Prostate gland (tissue), 2 donors: ENCODE measurements at regions not wholly inside any gene's neighbourhood (a gene's known extent, or its start where the extent isn't known, plus 50 kb on each side); places are given as distances from the start of the nearest gene placed in this dataset.

ENCODE experiments used
- POLR2A ChIP-seq: fragments of 450-650 bp; IDR thresholded peaks from one replicate; pipeline ENCODE4 v1.6.1; 2016; ENCODE audit warnings: antibody characterized with exemption, mild to moderate bottlenecking
- POLR2AphosphoS5 ChIP-seq: sonication (generic); formaldehyde crosslinking; IDR thresholded peaks from one replicate; pipeline ENCODE4 v1.6.1; 2017; ENCODE audit warnings: antibody characterized with exemption
- TF ChIP-seq, protein P1 (sequence below), 4 experiments: fragments of 200-600 bp in 2 of 4; fragments of 450-650 bp in 2 of 4; sonication (generic) in 2 of 4; IDR thresholded peaks; 1 replicate in 3 of 4; 2 replicates in 1 of 4; pipeline ENCODE4 v1.5.1; 2016 to 2019; ENCODE audit warnings: antibody characterized with exemption in 4 of 4, mild to moderate bottlenecking in 2 of 4, moderate library complexity in 2 of 4

DNA sequence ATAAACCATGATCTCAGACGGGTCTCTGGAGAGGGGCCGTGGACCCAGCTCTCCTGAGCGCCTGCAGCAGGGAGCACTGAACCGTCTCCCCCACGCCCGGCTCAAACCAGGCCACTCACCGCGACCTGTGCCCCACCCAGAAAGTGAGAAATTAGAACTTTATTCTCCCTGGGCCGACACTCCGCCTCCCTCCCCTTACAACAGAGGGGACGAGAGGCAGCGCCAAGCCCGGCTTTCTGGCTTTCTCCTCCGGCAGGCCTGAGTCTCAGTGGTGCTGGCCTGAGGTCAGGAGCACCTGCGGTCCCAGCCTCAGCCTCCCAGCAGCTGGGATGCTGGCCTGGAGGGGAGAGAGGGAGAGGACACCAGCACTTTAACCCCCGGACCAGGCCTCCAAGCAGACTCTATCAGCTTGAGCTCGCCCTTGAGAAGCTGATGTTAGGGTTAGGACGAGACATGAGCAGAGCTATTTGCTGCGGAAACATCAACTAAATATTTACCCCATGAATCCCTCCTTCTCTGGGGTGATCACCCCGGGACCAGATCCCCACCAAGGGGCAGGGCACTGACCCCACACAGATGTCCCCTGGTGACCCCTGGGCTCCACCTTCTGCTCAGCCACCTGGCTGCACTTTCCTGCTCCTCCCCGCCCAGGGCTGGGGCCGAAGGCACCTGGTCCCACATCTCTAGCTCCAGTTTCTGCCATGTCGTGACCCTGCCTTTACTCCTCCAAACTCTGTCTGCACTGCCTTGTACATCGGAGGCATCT, 856.3 kb upstream of the SALL3 start:
- TF ChIP-seq, protein P1, sequence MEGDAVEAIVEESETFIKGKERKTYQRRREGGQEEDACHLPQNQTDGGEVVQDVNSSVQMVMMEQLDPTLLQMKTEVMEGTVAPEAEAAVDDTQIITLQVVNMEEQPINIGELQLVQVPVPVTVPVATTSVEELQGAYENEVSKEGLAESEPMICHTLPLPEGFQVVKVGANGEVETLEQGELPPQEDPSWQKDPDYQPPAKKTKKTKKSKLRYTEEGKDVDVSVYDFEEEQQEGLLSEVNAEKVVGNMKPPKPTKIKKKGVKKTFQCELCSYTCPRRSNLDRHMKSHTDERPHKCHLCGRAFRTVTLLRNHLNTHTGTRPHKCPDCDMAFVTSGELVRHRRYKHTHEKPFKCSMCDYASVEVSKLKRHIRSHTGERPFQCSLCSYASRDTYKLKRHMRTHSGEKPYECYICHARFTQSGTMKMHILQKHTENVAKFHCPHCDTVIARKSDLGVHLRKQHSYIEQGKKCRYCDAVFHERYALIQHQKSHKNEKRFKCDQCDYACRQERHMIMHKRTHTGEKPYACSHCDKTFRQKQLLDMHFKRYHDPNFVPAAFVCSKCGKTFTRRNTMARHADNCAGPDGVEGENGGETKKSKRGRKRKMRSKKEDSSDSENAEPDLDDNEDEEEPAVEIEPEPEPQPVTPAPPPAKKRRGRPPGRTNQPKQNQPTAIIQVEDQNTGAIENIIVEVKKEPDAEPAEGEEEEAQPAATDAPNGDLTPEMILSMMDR (IDR thresholded peaks at IDR 0.05): no peak
- no peak for TF ChIP-seq POLR2AphosphoS5
- TF ChIP-seq POLR2A: no peak
